ENCODE measurements at regions not wholly inside any gene's neighbourhood (a gene's known extent, or its start where the extent isn't known, plus 50 kb on each side); places are given as distances from the start of the nearest gene placed in this dataset.

GRCh38 chr14:100399052-100399849, 76.1 kb downstream of the SLC25A47 start:
- DNase-seq (ENCODE audit: low read depth), result no peak

DNA sequence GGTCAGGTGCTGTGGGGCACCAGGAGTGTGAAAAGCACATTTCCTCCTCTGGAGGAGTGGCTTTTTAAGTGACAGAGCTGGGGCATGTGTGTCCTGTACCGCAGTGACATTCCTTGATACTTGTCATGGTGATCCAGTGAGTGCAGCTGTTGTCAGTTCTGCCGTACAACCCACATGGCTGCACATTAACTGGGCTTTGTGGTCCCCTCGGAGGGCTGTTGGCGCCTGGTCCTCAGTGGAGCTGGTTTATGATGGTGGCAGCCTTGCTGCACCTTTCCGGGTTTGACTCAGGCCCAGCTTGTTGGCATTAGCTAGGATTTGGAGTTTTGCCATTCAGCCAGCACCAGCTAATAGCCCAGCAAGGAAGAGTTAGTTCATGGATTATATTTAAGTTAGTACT, 77.0 kb downstream of the SLC25A47 start:
- DNase-seq (ENCODE audit: low read depth), result no peak

DNA sequence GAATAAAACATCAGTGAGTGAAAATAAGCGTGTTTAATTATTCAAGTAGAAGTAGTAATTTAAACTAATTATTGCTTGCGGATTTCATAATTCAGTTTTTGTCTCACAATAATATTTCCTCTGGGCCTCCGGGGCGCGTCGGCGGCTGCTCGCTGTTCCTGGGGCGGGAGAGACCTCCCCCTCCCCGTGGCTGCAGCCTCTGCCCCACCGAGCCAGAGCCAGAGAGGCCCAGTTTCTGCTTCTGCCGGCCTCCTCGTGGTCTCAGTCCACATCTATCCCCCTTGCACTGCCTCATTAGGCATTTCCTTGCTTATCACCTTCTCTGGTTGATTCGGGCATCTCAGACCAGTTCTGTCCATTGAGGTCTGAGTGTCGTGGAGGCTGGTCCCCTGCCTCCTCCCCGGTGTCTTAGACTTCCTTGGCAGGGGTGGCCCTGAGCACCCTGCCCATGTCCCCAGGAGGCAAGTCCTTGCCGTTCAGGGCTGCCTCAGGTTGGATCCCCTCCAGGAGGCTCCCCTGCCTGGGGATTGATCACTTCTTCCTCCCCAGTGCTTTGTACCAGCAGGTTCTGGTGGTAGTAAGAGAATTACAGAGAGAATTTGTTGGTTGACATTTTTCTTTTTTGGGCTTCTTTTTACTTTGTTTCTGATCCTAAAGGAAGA, 78.0 kb downstream of the SLC25A47 start:
- DNase-seq (ENCODE audit: low read depth), result no peak

GRCh38 chr14:100401792-100402191, 78.7 kb downstream of the SLC25A47 start:
- DNase-seq (ENCODE audit: low read depth), result no peak

GRCh38 chr14:100402631-100403030, 79.5 kb downstream of the SLC25A47 start:
- DNase-seq (ENCODE audit: low read depth), result no peak

- no peak for DNase-seq (ENCODE audit: low read depth)
Observed at GRCh38 chr14:100403105-100403504, 80.0 kb downstream of the SLC25A47 start.

GRCh38 chr14:100403802-100404365, 80.7 kb downstream of the SLC25A47 start:
- no peak for DNase-seq (ENCODE audit: low read depth)

DNA sequence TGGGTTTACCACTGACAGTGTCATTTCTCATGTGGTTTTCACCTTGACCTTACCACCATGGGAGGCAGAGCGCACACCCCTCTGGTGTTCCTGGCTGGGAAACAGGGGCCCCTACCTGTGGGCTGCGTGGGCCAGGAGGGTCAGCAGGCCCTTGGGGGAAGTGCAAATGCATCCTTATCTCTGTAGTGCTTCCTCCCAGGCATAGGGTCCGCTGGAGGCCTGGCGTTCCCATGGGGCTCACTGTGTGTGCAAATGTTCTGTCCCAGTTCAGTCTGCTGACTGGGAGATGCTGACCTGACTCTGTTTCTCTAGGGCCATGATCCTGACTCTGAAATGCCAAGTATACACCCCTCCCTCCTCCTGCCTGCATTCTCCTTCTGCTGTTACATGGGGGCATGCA, 81.3 kb downstream of the SLC25A47 start:
- DNase-seq (ENCODE audit: low read depth), result no peak

GRCh38 chr14:100405760-100406455, 82.8 kb downstream of the SLC25A47 start:
- no peak for DNase-seq (ENCODE audit: low read depth)

DNA sequence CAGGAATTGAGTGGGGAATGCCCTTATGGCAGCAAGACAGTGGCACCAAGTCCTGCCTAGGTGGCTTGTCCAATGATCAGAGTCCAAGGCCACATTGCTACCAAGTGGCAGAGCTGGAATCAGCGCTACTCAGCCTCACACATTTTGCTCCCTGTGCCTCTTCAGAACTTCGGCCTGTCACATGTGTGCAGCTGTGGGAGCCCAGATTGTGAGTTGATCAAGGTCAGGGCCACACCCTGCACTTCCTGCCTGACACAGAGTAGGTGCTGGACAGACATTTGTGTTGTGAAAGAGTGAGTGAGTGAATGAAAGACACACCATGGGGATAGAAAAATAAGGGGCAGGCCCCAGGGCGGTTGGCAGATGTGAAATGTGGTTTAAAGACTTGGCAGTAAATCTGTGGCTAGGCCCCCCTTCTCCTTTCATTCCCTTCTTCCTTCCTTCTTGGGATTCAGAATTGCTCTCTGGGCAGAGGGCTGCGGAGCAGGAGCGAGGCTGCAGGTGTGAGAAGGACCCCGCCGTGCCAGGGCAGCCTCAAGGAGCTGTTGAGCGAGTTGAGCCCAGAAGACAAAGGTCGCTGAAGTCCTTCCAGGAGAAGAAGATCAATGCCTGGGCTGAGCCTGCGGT, 83.5 kb downstream of the SLC25A47 start:
- no peak for DNase-seq (ENCODE audit: low read depth)

GRCh38 chr14:100407376-100408102, 84.4 kb downstream of the SLC25A47 start:
- DNase-seq (ENCODE audit: low read depth), result no peak

- DNase-seq (ENCODE audit: low read depth), result no peak
Observed at GRCh38 chr14:100408350-100409002, 85.3 kb downstream of the SLC25A47 start.

DNA sequence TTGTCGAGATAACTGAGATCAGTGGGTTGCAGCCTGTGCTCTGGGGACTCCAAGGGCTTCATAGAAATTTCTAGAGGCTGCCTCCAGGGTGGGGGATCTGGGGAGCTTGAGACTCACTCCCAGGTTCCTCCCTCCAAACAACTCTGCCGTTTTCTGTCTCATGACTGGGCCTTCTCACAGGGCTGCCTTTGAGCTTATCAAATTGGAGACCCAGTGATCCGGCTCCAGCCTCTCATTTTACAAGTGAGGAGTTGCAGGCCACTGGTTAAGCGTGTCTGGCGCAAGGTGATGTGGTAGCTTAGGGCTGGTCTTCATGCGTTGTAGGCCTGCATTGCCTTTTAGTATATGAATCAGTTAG, 85.8 kb downstream of the SLC25A47 start:
- no peak for DNase-seq (ENCODE audit: low read depth)

GRCh38 chr14:100409651-100410050, 86.5 kb downstream of the SLC25A47 start:
- no peak for DNase-seq (ENCODE audit: low read depth)

DNA sequence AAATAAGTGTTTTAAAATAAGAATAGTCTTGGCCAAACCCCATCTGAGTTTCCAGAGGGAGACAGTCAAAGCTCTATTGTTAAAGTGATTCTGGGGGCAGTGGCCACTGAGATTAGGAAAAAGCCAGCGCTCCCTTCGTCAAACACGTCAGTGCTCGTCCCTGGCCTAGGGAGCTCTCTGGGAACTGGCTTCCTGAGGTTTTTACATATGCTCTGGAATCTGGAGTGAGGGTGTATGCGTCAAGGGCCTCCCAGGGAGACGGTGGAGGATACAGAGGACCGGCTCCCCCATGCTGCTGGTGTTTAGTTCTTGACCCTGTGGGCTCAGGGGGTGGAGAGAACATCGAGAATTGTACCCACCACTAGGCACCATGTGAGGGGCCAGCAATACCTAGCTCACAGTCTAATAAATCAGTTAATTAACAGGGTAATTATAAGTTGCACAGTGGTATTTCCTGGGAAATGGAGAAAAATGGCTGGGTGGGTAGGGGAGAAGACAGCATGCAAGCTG, 87.0 kb downstream of the SLC25A47 start:
- no peak for DNase-seq (ENCODE audit: low read depth)

GRCh38 chr14:100413699-100414098, 90.6 kb downstream of the SLC25A47 start:
- DNase-seq (ENCODE audit: low read depth), result no peak

DNA sequence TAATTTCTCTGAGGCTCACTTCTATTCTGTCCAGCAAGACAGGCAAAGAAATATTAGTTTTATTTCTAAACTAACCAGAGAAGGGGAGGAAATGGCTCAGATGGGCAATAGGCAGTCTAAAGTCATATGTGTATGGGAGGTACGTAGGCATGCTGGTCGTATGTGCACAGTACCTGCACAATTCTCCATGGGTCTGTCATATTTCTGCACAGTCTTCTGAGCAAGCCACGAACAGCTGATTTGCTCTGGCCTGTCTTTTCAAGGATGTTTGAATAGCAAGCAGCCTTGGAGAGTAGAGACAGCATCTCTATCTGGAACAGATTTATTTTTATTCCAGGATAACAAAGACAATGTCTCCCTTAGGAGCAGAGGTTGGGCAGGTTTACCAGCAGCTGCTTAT, 92.1 kb downstream of the SLC25A47 start:
- DNase-seq (ENCODE audit: low read depth), result no peak

GRCh38 chr14:100416081-100416680, 93.0 kb downstream of the SLC25A47 start:
- no peak for DNase-seq (ENCODE audit: low read depth)

DNA sequence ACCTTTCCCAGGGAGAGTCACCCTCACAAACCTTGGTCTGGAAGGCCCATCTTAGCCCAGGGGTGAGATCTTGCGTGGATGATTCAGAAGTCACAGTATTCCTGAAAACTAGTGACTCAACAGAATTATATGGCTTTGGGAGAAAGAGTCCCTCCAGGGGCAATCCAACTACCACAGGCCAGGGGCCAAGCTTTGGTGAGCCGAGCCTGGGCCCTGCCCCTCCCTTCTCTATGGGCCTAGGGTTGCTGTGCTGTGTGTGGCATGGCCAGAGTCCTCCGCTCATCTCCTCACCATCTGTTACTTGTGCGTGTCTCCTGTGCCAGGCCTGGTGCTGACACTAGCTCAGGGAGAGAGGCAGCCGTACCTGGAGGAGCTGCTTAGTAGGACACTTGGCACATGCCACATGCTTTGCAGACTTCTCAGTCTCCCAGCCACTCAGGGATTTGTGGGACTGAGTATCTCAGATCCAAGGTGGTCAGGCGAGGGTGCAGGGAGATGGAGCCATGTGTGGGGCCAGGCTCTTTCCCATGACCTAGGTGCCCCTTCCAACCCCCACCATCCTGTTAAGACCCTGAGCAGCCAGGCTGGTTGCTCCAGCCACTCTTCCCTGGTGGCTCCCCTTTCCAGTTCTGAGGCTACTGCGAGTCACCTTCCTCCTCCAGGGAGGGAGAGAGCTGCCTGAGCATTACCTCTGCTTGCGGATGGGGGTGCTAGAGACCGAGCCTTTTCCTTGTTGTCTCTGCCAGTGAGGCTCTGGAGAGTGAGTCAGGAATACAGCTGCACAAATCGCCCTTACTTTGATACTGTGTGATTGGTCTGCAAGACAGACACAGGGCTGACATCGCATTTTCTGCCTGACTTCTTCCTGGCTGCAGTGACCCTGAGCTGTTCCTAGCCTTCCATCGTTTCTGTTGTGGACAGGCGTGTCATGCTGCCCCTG, 94.1 kb downstream of the SLC25A47 start:
- no peak for DNase-seq (ENCODE audit: low read depth)

Data from activated T-cell treated with anti-CD3 and anti-CD28 coated beads for 1 hour (primary cell).